Panc1 (cell line): ENCODE measurements at regions not wholly inside any gene's neighbourhood (a gene's known extent, or its start where the extent isn't known, plus 50 kb on each side); places are given as distances from the start of the nearest gene placed in this dataset.

Source experiments
- CTCF ChIP-seq: fragments of 450-650 bp; IDR thresholded peaks from 2 replicates; pipeline ENCODE4 v1.5.1; 2017; ENCODE audit warnings: mild to moderate bottlenecking
- TF ChIP-seq, protein P1 (sequence below), 2 experiments: IDR thresholded peaks; 2 replicates each; pipeline ENCODE4 v1.6.1; 2011 to 2012; ENCODE audit warnings: low read depth in 2 of 2, control low read depth in 1 of 2, low read length in 1 of 2, mild to moderate bottlenecking in 1 of 2, moderate library complexity in 1 of 2; ENCODE audit not compliant: insufficient read depth in 1 of 2

GRCh38 chr13:31051999-31052398, 109.7 kb downstream of the HSPH1 start:
- no peak for TF ChIP-seq CTCF
- TF ChIP-seq, protein P1, sequence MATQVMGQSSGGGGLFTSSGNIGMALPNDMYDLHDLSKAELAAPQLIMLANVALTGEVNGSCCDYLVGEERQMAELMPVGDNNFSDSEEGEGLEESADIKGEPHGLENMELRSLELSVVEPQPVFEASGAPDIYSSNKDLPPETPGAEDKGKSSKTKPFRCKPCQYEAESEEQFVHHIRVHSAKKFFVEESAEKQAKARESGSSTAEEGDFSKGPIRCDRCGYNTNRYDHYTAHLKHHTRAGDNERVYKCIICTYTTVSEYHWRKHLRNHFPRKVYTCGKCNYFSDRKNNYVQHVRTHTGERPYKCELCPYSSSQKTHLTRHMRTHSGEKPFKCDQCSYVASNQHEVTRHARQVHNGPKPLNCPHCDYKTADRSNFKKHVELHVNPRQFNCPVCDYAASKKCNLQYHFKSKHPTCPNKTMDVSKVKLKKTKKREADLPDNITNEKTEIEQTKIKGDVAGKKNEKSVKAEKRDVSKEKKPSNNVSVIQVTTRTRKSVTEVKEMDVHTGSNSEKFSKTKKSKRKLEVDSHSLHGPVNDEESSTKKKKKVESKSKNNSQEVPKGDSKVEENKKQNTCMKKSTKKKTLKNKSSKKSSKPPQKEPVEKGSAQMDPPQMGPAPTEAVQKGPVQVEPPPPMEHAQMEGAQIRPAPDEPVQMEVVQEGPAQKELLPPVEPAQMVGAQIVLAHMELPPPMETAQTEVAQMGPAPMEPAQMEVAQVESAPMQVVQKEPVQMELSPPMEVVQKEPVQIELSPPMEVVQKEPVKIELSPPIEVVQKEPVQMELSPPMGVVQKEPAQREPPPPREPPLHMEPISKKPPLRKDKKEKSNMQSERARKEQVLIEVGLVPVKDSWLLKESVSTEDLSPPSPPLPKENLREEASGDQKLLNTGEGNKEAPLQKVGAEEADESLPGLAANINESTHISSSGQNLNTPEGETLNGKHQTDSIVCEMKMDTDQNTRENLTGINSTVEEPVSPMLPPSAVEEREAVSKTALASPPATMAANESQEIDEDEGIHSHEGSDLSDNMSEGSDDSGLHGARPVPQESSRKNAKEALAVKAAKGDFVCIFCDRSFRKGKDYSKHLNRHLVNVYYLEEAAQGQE (IDR thresholded peaks at IDR 0.05; ENCODE audit: insufficient read depth in 1 of 2, low read depth in 2 of 2, low read length in 1 of 2) = no peak
